ENCODE measurements at regions not wholly inside any gene's neighbourhood (a gene's known extent, or its start where the extent isn't known, plus 50 kb on each side); places are given as distances from the start of the nearest gene placed in this dataset.

- 48 to 49% (median 48%) methylated on average over 1 of the region's 1 CpG for WGBS, 3 donors
- no peak for ATAC-seq
- no peak overlapping the region for H3K27ac ChIP-seq
- H3K4me1 ChIP-seq: no peaks in the 10 kb centered on the region
- DNase-seq: no peak
- no peaks in the 10 kb centered on the region for H3K9me3 ChIP-seq
- H3K27me3 ChIP-seq (ENCODE audit: insufficient read depth in 3 of 3, low read length in 2 of 3): no peaks in the 10 kb centered on the region
- intact Hi-C loops (cut with DNase I): no loop called here
- no peak overlapping the region for H3K4me3 ChIP-seq
- no peaks in the 10 kb centered on the region for H3K36me3 ChIP-seq (ENCODE audit: insufficient read depth in 1 of 2, low read depth in 1 of 2)
- TF ChIP-seq CTCF (IDR thresholded peaks at IDR 0.05): no peak
These were observed 85.2 kb upstream of the SESTD1 start for GRCh38 chr2:179349670-179350303.

DNA sequence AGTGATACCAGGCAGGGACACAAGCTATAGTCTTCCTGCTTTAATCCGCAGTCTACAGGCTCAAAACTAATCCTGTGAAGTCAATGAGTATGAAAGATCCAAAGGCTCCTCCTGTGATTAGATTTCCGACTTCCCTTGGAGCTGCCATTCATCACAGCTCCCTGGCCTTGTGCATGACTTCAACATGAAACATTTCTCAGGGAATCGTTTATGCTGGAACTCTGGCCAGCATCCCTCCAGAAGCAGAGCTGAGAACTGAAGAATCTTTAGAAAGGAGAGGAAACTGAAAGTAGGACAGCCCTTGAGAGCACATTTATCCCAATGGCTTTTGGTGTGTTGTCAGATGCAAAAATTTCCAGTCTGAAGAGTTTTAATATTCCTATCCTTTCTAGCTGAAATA is 84.3 kb upstream of the SESTD1 start:
- H3K27ac ChIP-seq: no peak overlapping the region

DNA sequence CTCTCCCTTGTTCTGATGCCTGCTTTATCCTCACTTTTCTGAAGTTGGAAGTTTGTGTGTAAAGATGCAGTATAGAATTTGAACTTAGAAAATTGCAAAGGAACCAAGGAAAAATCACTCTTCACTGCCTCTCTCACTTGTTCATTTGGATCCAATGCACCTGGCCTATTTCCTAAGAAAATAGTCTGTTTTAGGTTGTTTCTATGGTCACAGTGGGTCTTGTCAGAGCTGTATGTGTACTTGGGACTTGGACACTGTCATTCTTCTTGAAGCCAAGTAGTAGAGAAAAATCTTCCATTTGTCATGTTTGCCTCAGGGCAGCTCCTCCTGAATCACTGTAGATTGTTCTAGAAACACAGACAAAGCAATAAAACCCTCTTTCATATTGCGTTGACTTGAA is 80.3 kb upstream of the SESTD1 start:
- no peaks in the 10 kb centered on the region for H3K36me3 ChIP-seq (ENCODE audit: insufficient read depth in 1 of 2, low read depth in 1 of 2)
- H3K4me1 ChIP-seq: peaks cover 4% of the 10 kb centered on the region
- no peak for ATAC-seq
- no peak for TF ChIP-seq CTCF (IDR thresholded peaks at IDR 0.05)
- no peaks in the 10 kb centered on the region for H3K27me3 ChIP-seq (ENCODE audit: insufficient read depth in 3 of 3, low read length in 2 of 3)
- no peaks in the 10 kb centered on the region for H3K9me3 ChIP-seq
- intact Hi-C loops (cut with DNase I): no loop called here
- no peak overlapping the region for H3K27ac ChIP-seq
- no peak for DNase-seq
- WGBS, 3 donors: 84 to 90% (median 87%) methylated on average over 1 of the region's 1 CpG
- no peak overlapping the region for H3K4me3 ChIP-seq

More for the DNA sequence above, 84.3 kb upstream of the SESTD1 start:
- no peaks in the 10 kb centered on the region for H3K9me3 ChIP-seq
- DNase-seq (no peak), ATAC-seq (no peak)
- intact Hi-C loops (cut with DNase I): no loop called here
- 65 to 68% (median 66%) methylated on average over 3 of the region's 3 CpGs for WGBS, 3 donors
- no peaks in the 10 kb centered on the region for H3K36me3 ChIP-seq (ENCODE audit: insufficient read depth in 1 of 2, low read depth in 1 of 2)
- peaks cover 4% of the 10 kb centered on the region for H3K4me1 ChIP-seq
- H3K27me3 ChIP-seq (ENCODE audit: insufficient read depth in 3 of 3, low read length in 2 of 3): no peaks in the 10 kb centered on the region
- no peak for TF ChIP-seq CTCF (IDR thresholded peaks at IDR 0.05)
- H3K4me3 ChIP-seq: no peak overlapping the region

GRCh38 chr2:179344280-179344964 is 79.8 kb upstream of the SESTD1 start:
- H3K4me3 ChIP-seq: no peak overlapping the region
- peaks cover 4% of the 10 kb centered on the region for H3K4me1 ChIP-seq
- intact Hi-C loops (cut with DNase I): no loop called here
- ATAC-seq: no peak
- WGBS, 3 donors: 41 to 46% (median 41%) methylated on average over 4 of the region's 4 CpGs
- DNase-seq: no peak
- H3K27ac ChIP-seq: no peak overlapping the region
- H3K36me3 ChIP-seq (ENCODE audit: insufficient read depth in 1 of 2, low read depth in 1 of 2): no peaks in the 10 kb centered on the region
- H3K9me3 ChIP-seq: no peaks in the 10 kb centered on the region
- TF ChIP-seq CTCF (IDR thresholded peaks at IDR 0.05): no peak
- no peaks in the 10 kb centered on the region for H3K27me3 ChIP-seq (ENCODE audit: insufficient read depth in 3 of 3, low read length in 2 of 3)

GRCh38 chr2:179343945-179344279 is 79.3 kb upstream of the SESTD1 start:
- Histone ChIP-seq H3K27ac (no peak overlapping the region), H3K36me3 (ENCODE audit: insufficient read depth in 1 of 2, low read depth in 1 of 2) (no peaks in the 10 kb centered on the region), H3K4me3 (no peak overlapping the region), H3K9me3 (no peaks in the 10 kb centered on the region), H3K4me1 (peaks cover 4% of the 10 kb centered on the region), H3K27me3 (ENCODE audit: insufficient read depth in 3 of 3, low read length in 2 of 3) (no peaks in the 10 kb centered on the region)
- ATAC-seq: no peak
- intact Hi-C loops (cut with DNase I): no loop called here
- no peak for DNase-seq
- TF ChIP-seq CTCF (IDR thresholded peaks at IDR 0.05): no peak

Measured in psoas muscle (tissue), 7 donors.